DOHH2 (cell line): ENCODE measurements at regions not wholly inside any gene's neighbourhood (a gene's known extent, or its start where the extent isn't known, plus 50 kb on each side); places are given as distances from the start of the nearest gene placed in this dataset.

Experiments used
- H3F3A ChIP-seq: fragments of 200-600 bp; sonication (generic), shearing (Covaris generic); 2 replicates; pipeline ENCODE4 v1.6.0; 2016; ENCODE audit warnings: antibody characterized with exemption, mild to moderate bottlenecking; ENCODE audit not compliant: control insufficient read depth, insufficient read depth
- H3K27ac ChIP-seq: fragments of 200-600 bp; sonication (generic); 2 replicates; pipeline ENCODE4 v1.5.1; 2014; ENCODE audit warnings: low read depth, mild to moderate bottlenecking, low read length, moderate library complexity
- H3K27me3 ChIP-seq: fragments of 200-600 bp; sonication (generic); 2 replicates; pipeline ENCODE4 v1.6.1; 2014; ENCODE audit warnings: mild to moderate bottlenecking, low read length, mixed read lengths; ENCODE audit not compliant: control insufficient read depth
- H3K36me3 ChIP-seq: fragments of 200-600 bp; sonication (generic); 2 replicates; pipeline ENCODE4 v1.6.1; 2014; ENCODE audit warnings: mild to moderate bottlenecking, low read length, moderate library complexity, mixed read lengths; ENCODE audit not compliant: control insufficient read depth
- H3K4me1 ChIP-seq: fragments of 200-600 bp; sonication (generic); 2 replicates; pipeline ENCODE4 v1.6.1; 2014; ENCODE audit warnings: mild to moderate bottlenecking, low read length, mixed read lengths; ENCODE audit not compliant: control insufficient read depth
- H3K4me2 ChIP-seq: fragments of 200-600 bp; sonication (generic); 2 replicates; pipeline ENCODE4 v1.6.0; 2014; ENCODE audit warnings: mild to moderate bottlenecking, low read length, moderate library complexity
- H3K4me3 ChIP-seq: fragments of 200-600 bp; sonication (generic); 2 replicates; pipeline ENCODE4 v1.5.1; 2014; ENCODE audit warnings: mild to moderate bottlenecking, low read length, mixed read lengths
- H3K79me2 ChIP-seq: fragments of 200-600 bp; sonication (generic); 2 replicates; pipeline ENCODE4 v1.6.1; 2014; ENCODE audit warnings: mild to moderate bottlenecking, low read length, mixed read lengths; ENCODE audit not compliant: control insufficient read depth
- H3K9me2 ChIP-seq: fragments of 200-600 bp; sonication (generic); replicated peaks from 2 replicates; pipeline ENCODE4 v1.6.1; 2014; ENCODE audit warnings: mild to moderate bottlenecking, low read length, mixed read lengths; ENCODE audit not compliant: control insufficient read depth
- H3K9me3 ChIP-seq: fragments of 200-600 bp; sonication (generic); 2 replicates; pipeline ENCODE4 v1.6.1; 2014; ENCODE audit warnings: antibody characterized with exemption, low read length, mixed read lengths; ENCODE audit not compliant: control insufficient read depth, insufficient read depth
- H4K20me1 ChIP-seq: fragments of 200-600 bp; sonication (generic); 2 replicates; pipeline ENCODE4 v1.6.0; 2014; ENCODE audit warnings: low read depth, mild to moderate bottlenecking, antibody characterized with exemption, low read length, moderate library complexity; ENCODE audit not compliant: control insufficient read depth, insufficient read depth
- EZH2phosphoT487 ChIP-seq: fragments of 200-600 bp; sonication (generic); IDR thresholded peaks from 2 replicates; pipeline ENCODE4 v1.6.1; 2017; ENCODE audit warnings: borderline replicate concordance, mild to moderate bottlenecking, antibody characterized with exemption, low read length, moderate library complexity, mixed read lengths
- TF ChIP-seq, protein P1 (sequence below): fragments of 200-600 bp; sonication (generic); IDR thresholded peaks from one replicate; pipeline ENCODE4 v1.5.1; 2014; ENCODE audit warnings: antibody characterized with exemption, mild to moderate bottlenecking, low read depth, low read length; ENCODE audit not compliant: poor library complexity, severe bottlenecking

DNA sequence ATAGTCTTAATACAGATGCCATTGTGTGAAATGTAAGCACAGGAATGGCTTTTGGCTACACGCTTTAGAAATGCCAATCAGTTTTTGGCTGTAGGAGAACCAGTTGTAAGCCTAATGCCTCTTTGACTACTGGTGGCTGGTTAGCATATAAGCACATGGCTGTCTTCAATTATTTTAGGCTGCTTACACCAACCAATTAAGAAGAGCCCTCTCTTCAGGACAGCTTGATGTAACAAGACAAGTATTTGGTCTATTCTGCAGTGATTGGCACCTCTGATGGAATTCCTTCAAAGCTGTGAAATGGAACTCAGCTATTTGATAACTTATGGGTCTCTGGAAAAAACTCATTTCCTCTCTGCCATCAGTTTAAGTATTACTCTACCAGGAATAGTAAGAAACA lies 680.1 kb upstream of the FSHR start:
- TF ChIP-seq, protein P1, sequence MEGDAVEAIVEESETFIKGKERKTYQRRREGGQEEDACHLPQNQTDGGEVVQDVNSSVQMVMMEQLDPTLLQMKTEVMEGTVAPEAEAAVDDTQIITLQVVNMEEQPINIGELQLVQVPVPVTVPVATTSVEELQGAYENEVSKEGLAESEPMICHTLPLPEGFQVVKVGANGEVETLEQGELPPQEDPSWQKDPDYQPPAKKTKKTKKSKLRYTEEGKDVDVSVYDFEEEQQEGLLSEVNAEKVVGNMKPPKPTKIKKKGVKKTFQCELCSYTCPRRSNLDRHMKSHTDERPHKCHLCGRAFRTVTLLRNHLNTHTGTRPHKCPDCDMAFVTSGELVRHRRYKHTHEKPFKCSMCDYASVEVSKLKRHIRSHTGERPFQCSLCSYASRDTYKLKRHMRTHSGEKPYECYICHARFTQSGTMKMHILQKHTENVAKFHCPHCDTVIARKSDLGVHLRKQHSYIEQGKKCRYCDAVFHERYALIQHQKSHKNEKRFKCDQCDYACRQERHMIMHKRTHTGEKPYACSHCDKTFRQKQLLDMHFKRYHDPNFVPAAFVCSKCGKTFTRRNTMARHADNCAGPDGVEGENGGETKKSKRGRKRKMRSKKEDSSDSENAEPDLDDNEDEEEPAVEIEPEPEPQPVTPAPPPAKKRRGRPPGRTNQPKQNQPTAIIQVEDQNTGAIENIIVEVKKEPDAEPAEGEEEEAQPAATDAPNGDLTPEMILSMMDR = no peak
- TF ChIP-seq EZH2phosphoT487 = no peak
- Histone ChIP-seq H3K36me3 (no peaks in the 10 kb centered on the region), H3K27me3 (no peaks in the 10 kb centered on the region), H3K4me2 (no peak overlapping the region), H3K4me3 (no peak overlapping the region), H3F3A (no peaks in the 10 kb centered on the region), H3K79me2 (no peaks in the 10 kb centered on the region), H4K20me1 (no peaks in the 10 kb centered on the region), H3K27ac (no peak overlapping the region), H3K9me3 (no peaks in the 10 kb centered on the region), H3K4me1 (no peaks in the 10 kb centered on the region), H3K9me2 (no peaks in the 10 kb centered on the region)

DNA sequence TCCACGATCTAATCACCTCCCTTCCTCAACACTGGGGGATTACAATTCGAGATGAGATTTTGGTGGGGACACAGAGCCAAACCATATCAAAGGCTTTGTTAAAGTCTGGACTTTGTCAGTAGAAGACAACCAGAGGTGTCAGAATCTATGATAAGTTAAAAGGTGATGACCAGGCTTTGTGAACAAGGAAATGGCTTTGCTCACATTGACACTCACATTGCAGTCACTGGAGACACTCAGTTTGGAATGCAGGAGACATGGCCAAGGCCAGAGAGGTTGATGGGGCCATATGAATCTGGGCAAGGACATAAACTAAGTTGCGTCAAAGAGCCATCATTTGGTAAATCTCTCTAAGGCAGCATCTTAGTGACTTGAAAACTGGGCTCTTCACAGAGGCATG lies 678.2 kb upstream of the FSHR start:
- H3K4me3 ChIP-seq = no peak overlapping the region
- no peak overlapping the region for H3K4me2 ChIP-seq

DNA sequence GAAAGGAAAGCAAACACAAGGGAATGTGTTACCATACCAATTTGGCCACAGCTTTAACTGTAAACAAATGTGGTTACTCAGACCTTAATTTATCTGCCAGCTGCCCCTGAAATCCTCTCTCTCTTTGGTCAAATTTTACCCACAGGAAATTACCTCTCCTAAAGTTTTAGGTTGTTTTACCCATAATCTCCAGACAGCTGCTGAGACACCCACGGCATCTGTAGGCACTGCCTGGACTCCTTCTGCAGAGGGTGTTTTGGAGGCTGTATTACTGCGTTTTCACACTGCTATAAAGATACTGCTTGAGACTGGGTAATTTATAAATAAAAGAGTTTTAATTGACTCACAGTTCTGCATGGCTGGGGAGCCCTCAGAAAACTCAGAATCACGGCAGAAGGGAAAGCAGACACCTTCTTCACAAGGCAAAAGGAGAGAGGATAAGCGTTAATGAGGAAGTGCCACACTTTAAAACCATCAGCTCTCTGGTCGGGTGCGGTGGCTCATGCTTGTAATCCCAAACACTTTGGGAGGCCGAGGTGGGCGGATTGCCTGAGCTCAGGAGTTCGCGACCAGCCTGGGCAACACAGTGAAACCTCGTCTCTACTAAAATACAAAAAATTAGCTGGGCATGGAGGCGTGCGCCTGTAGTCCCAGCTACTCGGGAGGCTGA lies 677.5 kb upstream of the FSHR start:
- H3K4me2 ChIP-seq = no peak overlapping the region
- H3K4me3 ChIP-seq = no peak overlapping the region
- H3K4me1 ChIP-seq = no peaks in the 10 kb centered on the region

More for the DNA sequence above, 678.2 kb upstream of the FSHR start:
- Histone ChIP-seq H3K9me3 (no peaks in the 10 kb centered on the region), H3K4me1 (no peaks in the 10 kb centered on the region), H3K79me2 (no peaks in the 10 kb centered on the region), H3K36me3 (no peaks in the 10 kb centered on the region), H3K27ac (no peak overlapping the region), H3K9me2 (no peaks in the 10 kb centered on the region), H4K20me1 (no peaks in the 10 kb centered on the region), H3F3A (no peaks in the 10 kb centered on the region), H3K27me3 (no peaks in the 10 kb centered on the region)
- TF ChIP-seq, protein P1 = no peak
- no peak for TF ChIP-seq EZH2phosphoT487

More for the DNA sequence above, 677.5 kb upstream of the FSHR start:
- Histone ChIP-seq H3F3A (no peaks in the 10 kb centered on the region), H3K27me3 (no peaks in the 10 kb centered on the region), H3K9me2 (no peaks in the 10 kb centered on the region), H4K20me1 (no peaks in the 10 kb centered on the region), H3K79me2 (no peaks in the 10 kb centered on the region), H3K27ac (no peak overlapping the region), H3K9me3 (no peaks in the 10 kb centered on the region), H3K36me3 (no peaks in the 10 kb centered on the region)
- no peak for TF ChIP-seq EZH2phosphoT487
- TF ChIP-seq, protein P1 = no peak
